NCI-H1092 treated with DMSO at 0.1 percent for 48 hours (cell line): ENCODE measurements at regions not wholly inside any gene's neighbourhood (a gene's known extent, or its start where the extent isn't known, plus 50 kb on each side); places are given as distances from the start of the nearest gene placed in this dataset.

Experiments used
- DNase-seq: peaks from one replicate; lab custom pipeline; 2025; lab: John Stamatoyannopoulos, UW

DNA sequence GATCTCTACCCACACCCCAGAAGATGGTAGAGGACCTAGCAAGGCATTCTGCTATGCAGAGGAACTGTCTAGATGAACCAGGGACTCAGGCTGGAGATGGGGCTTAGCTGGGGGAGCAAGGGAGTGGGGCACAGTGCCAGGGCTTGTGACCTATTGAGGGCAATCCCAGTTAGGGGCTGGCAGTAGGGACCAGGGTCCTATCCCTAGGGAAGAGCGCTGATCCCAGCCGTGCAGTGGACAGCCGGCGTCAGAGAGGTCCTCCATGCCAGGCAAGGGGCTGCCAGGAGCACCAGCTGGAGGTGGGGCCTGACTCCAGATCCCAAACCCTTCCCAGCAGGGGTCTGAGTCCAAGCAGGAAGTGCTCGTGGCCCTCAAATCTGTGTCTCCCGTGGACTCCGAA, 52.7 kb upstream of the NEURL1B start:
- no peak for DNase-seq

DNA sequence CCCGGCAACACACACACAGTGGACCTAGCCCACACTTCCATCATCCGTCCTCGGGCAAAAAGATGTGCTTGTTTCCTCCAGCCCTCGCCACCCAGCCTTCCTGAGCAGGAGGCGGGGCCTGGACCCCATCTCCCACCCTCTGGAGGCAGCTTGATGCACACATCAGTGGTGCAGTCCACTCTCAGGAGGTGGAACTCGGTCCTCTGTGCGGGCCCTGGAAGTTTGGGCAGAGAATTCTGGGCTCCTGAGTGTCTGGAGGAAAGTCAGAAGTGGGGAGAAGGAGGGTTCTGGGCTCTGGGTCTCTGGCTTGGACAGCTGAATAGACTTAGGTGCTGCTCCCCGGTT, 54.0 kb upstream of the NEURL1B start:
- DNase-seq: no peak

DNA sequence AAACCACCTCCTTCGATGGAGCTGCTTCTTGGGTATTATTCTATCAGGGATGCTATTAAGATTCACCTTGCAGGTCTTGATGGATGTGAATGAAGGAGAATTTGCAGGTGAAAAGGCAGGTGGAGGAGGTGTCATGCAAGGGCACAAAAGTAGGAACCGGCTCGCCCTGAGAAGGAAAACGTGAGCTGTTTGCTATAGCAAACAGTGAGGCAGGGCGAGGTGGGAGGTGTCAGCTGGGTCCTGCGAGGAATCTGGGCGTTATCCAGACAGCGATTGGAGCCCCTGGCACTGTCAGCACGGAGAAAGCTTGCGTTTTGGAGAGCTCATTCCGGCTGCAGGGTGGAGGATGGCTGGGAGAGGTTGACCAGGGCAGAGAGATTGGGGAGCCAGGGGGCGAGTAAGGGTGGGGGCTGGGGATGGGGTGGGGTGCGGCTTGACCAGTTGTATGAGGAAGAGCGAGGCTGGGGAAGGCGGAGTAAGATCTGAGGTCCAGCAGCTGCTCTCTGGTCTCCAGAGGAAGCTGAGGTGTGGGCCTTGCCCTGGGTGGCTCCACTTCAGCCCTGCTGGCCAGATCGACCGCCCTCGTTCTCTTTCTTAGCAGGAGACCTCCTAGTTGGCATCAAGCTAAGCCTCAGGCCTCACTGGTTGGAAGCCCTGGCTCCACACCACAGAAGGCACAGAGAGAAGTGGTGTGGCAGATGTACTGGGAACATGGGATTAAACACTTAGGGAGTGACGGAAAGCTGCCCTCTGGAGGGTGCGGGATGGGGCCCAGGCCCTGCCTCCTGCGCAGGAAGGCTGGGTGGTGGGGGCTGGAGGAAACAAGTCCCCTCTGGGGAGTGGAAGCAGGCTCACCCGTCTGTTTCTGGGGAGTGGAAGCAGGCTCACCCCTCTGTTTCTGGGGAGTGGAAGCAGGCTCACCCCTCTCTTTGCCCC, 54.7 kb upstream of the NEURL1B start:
- DNase-seq: no peak

DNA sequence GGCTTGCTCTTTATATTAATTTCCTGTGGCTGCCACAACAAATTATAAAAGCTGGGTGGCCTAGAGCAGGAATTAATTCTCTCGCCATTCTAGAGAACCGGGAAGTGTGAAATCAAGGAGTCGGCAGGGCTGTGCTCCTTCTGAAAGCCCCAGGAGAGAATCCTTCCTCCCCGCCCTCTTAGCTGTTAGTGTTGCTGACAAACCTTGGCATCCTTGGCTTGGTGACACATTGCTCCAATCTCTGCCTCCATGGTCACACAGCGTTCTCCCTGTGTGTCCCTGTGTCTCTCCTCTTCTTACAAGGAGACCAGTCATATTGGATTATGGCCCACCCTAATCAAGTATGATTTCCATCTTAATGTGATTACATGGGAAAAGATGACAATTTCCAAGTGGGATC, 55.9 kb upstream of the NEURL1B start:
- DNase-seq: no peak

DNA sequence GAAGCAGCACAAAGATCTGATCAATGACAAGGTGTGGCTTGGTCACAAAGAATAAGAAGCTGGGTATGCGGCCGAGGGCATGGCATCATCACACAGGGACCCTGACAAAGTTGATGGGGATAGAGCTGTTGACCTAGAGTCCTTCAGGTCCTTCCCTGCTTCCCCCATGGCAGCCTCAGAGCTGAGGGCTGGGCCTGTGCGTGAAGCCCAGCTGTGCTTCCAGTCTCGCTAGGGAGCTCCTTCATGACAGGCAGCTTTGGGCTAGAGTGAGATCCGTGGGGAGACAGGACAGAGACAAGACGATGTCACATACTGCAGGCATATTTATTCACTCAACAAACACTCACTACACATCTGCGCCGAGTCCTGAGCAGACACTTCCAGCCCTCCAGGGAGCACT, 56.4 kb upstream of the NEURL1B start:
- no peak for DNase-seq

DNA sequence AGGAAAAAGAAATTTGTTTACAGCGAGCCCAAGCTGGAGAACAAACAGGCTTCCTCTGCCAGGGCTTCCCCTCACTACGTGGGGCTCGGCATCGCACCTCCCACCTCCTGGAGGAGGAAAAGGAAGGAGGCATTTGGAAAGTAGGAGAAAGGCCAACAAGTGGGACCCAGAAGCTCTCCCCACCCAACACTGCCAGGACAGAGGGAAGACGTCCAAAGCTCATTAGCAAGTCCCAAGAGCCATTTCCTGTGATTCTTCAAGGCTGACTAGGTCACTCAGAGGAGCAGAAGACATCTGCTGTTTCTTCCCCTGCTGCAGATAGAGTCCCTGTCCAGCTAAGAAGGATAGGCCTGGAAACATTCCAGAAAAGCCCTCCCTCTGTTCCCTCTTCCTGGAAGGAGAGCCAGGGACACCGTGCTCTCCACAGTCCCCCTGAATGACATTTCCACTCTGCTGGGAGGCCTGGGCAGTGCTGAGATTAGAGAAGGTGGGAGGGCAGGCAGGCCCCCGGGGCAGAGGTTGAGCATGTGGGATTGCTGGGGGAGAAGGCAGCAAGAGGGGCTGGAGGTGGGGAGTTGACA, 57.0 kb upstream of the NEURL1B start:
- no peak for DNase-seq

DNA sequence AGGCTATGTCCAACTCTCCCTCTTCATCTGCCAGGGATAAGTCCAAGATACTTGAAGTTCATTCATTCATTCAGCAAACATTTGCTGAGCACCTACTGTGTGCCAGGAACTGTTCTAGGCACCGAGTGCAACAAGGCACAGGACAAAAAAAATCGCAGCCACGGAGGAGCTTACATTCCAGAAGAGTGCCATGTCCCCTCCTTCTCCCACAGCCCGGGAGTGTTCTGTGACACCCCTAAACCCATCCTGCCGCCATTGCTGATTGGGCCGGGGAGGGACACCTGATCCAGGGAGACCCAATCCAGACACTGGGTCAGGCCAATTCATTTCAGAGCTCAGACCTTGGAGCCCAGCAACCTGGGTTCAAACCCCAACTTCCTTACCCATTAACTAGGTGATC, 58.1 kb upstream of the NEURL1B start:
- DNase-seq: no peak

DNA sequence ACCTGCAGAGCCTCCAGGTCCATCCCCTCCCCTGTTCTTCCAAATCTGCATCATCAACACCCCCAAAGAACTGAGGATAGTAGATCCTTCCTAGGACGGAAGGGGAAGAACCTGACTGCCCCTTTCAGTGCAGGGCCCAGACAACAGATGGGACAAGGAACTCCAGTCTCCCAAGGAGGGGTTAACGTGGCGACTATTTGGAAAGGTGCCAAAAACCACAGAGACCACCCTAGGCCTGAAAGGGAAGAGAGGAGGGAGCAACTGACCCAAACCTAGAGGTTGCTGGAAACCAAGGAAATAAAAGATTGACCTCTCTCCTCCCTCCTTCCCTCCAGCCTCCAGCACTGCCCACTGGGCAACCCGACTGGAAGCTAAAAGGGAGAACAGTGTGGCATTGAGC, 59.7 kb upstream of the NEURL1B start:
- no peak for DNase-seq

DNA sequence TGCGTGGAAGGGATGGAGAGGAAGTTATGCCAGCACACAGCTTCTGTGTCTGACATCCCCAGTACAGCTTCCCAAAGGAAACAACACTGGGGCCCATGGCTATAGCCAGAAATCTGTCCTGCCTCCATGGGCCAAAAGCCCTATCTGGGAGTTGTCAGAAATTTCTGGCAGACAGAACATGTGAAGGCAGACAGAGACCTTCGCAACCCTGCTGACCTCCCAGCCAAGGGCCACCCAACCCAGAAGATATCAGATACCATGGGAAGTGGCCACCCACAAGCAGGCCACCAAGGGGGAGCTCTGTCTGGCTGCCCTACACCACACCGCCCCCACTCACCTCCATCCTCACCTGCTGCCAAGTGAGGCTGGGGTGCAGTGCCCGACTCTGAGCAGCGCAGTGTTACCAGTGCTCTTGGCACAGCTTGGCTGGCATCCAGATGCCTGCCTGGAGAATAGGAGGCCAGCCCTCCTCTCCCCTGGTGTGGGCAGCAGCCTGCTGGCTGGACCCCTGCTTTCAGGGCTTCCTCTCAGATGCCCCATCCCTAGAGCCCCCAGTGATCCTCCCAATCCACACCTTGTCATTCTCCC, 61.6 kb upstream of the NEURL1B start:
- DNase-seq: no peak

DNA sequence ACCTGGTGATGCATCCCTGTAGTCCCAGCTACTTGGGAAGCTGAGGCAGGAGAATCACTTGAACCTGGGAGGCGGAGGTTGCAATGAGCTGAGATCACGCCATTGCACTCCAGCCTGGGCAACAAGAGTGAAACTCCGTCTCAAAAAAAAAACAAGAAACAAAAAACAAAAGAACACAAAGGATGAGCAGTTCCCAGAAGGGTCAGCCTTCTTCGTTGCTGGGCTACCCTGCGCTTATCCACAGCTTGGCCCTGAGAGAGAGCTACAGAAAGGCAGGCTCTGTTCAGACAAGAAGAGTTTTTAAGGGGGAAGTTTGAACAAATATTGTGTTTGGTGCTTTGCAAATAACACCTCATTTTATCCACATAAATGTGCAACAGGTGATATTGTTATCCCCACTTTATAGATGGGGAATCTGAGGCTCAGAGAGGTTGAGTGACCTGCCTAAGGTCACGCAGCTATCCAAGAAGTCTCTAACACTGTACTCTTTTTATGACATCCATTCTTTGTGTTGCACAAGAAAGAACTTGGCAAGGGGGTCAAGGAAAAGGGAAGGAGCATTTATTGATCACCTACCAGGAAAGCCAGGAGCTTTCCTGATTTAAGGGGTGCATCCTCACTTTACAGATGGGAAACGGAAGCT, 63.7 kb upstream of the NEURL1B start:
- no peak for DNase-seq

DNA sequence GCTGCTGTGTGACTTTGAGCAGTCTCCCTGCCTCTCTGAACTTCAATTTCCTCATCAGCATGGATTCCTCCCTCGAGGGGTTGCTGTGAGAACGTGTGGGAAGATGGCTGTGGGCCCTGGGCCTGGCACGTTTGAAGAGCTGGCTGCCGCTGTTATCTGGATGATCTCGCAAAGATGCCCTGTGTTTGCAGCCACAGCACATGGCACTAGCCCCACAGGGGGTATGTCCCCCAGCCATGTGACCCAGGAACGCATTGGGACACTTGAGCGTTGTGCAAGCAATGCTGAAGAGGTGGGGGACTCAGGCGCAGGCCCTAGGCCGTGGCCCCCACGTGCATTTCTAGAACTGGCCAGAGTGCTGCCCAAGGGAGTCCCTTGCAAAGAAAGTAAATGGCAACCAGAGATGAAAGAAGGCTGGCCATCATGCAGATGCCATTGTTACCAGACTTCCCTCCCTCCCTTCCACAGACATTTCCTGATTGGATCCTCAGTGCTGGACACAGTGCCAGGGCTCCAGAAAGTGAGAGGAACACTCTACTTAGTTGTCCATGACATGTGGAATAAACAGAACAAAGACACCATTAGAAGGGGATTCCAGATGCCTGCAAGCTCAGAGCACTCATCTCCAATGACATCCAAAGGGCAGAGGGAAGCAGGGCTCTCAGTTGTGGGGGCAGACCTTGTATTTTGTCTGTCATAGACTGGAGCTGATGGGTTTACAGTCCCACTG, 65.1 kb upstream of the NEURL1B start:
- DNase-seq: no peak

DNA sequence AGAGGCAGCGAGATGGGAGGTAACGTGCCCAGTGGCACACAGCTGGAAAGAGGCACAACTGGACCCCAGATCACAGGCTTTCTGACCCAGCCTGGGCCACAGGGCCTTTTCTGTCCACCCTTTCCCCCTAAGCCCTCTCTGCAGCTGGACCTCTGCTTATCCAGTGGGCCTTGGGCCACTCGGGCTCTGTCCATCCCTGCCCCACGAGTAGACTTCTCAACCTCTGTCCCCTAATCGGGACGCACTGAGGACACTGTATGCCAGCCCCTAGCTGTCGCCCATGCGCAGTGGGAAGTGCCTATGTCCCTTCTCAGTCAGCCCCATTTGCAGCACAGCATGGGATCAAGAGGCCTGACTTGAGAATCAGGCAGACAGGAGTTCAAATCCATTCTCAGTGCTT, 65.6 kb upstream of the NEURL1B start:
- no peak for DNase-seq

DNA sequence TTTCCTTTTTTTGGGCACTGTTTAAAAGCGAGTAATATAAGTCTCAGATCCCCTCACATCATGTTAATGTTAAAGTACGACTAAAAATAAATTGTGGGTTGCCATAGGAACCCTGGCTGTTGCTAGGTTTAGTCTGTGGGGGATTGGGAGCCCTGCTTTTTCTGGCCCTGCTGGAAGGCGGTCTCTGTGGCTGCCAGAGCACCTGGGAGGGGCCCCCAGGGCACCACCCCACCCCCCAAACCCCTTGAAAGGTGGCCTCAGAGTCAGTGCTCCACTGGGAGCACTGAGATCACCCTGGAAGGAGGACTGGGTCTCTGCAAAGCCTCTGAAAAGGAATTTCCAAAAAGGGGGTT, 66.2 kb upstream of the NEURL1B start:
- DNase-seq: no peak

DNA sequence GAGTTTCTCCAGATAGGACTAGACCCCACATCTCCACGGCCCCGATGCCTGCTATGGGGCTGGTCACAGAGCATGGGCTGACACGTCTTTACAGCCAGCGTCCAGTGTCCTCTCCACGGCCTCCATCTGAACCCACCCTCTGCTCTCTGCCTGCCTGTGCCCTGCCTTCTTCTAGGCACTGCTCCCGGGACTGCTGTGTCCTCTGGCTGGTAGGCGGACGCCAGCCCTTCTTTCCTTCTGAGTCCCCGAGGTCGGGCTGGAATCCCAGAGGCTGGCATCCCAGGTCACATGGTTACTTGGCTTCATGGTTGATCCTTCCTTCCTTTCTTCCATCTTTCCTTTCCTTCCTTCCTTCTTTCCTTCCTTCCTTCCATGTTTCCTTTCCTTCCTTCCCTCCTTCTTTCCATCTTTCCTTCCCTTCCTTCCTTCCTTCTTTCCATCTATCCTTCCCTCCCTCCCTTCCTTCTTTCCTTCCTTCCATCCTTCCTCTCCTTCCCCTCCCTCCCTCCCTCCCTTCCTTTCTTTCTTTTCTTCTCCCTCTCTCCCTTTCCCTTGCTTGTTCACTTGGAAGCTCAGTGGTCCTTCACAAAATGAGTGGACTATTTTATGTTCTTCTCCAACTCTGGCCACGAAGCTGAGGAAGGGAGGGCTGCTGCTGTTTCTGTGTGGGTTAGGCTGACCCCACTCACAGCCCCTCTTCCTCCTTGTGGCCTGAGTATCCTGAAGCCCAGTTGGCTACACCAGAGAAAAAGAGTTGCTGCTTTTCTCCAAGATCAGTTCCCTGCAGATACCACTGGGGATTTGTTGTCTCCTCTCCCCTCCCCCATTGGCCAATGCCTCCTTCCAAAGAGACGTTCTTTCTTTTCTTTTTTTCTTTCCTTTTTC, 66.8 kb upstream of the NEURL1B start:
- no peak for DNase-seq

DNA sequence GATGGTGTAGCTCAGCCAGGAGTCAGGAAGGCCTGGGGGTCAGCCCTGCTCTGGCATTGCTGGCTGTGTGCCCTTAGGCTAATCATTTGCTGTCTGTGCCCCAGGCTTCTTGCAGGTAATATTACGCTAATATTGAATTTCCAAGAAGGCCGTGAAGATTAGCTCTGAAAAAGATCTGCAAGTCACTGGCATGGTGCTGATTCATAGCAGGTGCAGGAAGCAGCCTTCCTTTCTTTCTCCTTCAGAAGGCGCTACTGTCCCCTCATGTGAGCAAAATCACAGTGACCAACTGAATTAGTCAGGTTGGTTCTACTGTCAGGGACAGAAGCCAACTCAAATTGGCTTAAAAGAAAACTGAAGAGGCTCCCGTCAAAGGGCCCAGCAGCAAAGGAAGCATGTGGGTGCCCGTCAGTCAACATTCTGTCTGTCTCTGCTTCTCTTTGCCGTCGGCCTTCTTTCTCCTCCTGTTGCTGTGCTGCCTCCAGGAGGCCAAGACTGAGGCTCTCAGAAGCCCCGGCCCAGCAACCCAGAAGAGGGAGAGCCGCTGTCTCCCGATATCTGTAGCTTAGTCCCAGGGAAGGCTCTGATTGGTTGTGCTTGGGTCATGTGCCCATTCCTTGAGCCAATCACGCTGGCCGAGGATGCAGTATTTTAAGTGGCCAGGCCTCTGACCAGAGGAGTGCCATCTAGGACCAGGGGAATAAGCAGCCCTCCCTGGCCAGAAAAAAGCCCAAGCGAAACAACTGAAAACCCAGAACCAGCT, 67.8 kb upstream of the NEURL1B start:
- peak; percentile 6 for DNase-seq

DNA sequence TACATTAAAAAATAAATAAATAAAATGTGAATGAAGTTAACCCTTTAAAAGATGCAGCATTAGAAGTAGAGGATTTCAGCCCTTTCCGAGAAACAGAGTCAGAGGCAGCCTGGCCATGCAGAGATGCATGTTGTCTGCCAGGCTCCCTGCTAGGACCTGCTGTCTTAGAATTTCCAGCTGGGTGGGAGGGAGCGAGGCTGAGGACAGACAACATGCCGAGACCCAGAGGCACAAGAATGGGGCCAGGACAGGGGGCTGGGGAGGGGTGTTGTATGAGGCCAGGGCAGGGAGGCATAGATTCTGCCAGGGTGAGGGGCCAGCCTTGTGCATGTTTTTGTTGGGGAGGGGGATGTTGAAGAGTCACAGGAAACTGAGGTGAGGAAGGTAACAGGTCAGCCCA, 68.6 kb upstream of the NEURL1B start:
- DNase-seq: no peak

DNA sequence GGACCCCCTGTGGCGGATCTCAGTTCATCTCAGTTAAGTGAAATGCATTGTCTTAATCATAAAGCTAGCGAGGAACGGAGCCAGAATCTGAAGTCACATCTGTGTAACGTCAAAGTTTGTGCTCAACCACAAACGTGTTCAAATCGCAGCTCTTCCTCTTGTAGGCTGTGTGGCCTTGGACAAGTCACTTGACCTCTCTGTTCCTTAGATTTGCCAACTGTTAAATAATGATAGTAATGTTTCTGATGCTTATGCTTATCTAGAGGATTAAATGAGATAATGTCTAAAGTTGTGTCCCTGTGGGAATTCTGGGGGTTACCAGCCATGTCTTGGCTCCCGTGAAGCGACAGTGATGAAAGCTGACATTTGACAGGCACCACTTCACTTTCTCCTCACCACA, 69.2 kb upstream of the NEURL1B start:
- DNase-seq: no peak

DNA sequence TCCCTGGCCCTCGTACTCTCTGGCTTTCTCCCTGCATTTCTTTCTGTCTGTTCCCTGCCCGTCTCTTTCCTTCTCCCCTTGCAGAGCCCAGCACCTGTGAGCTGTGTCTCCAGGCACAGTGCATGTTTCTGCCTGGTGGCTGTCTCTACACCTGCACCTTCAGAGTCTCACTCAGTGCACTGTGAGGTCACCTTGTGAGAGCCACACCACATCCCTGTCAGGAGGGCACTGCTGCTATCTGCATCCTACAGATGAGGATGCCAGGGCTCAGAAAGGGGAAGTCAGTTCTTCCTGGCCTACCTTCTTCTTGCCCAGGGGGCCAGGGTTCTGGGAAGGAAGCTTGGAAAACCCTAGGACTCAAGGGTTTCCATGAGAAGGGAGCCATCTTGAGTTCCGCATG, 69.7 kb upstream of the NEURL1B start:
- no peak for DNase-seq

DNA sequence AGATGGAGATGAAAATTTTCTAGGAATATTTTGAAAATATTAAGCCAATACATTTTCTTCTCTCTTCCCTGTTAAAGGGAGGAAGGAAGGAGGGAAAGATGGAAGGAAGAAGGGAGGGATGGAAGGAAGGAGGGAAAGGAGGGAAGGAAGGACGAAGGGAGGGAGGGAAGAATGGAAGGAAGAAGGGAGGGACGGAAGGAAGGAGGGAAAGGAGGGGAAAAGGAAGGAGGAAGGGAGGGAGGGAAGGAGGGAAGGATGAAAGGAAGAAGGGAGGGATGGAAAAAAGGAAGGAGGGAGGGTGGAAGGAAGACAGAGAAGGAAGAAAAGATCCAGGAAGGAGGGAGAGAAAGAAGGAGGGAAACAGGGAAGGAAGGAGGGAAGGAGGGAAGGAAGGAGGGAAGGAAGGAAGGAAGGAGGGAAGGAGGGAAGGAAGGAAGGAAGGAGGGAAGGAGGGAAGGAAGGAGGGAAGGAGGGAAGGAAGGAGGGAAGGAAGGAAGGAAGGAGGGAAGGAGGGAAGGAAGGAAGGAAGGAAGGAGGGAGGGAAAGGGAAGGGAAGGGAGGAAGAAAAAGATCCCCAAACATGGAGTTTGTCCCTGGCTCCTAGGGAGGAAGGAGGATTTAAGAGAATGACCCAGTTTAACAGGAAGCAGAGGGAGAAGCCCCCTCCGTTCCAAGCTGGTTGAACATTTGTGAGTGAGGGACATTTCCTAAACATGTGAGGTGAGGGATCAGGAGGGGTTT, 70.3 kb upstream of the NEURL1B start:
- DNase-seq: no peak
